CD1c-positive myeloid dendritic cell (primary cell): ENCODE measurements at regions not wholly inside any gene's neighbourhood (a gene's known extent, or its start where the extent isn't known, plus 50 kb on each side); places are given as distances from the start of the nearest gene placed in this dataset.
"Not testable (repeated sequence)": the region's sequence is repeated elsewhere in the genome, so short reads cannot be mapped to it uniquely, and the experiment has no call there.

Experiments
- DNase-seq: peaks from one replicate; pipeline ENCODE4 v3.0.0-alpha.2; 2016; ENCODE audit errors: extremely low spot score

GRCh38 chr5:124894541-124894940 lies 148.1 kb upstream of the ZNF608 start:
- no peak for DNase-seq

GRCh38 chr5:124895236-124895635 lies 148.8 kb upstream of the ZNF608 start:
- DNase-seq: no peak

- no peak for DNase-seq
Measured at GRCh38 chr5:124901081-124901480, 154.6 kb upstream of the ZNF608 start.

GRCh38 chr5:124902097-124902821 lies 155.8 kb upstream of the ZNF608 start:
- DNase-seq: peak; percentile 86

GRCh38 chr5:124905256-124906130 lies 159.1 kb upstream of the ZNF608 start:
- no peak for DNase-seq

GRCh38 chr5:124906339-124907097 lies 160.1 kb upstream of the ZNF608 start:
- no peak for DNase-seq

- no peak for DNase-seq
Measured at GRCh38 chr5:124907098-124907644, 160.7 kb upstream of the ZNF608 start.

GRCh38 chr5:124908581-124909451 lies 162.4 kb upstream of the ZNF608 start:
- DNase-seq: peak; percentile 81

- DNase-seq: no peak
Measured at GRCh38 chr5:124909734-124910133, 163.3 kb upstream of the ZNF608 start.

- DNase-seq: no peak
Measured at GRCh38 chr5:124910354-124911016, 164.0 kb upstream of the ZNF608 start.

GRCh38 chr5:124912638-124913328 lies 166.3 kb upstream of the ZNF608 start:
- peak; percentile 79 for DNase-seq

GRCh38 chr5:124913329-124913653 lies 166.9 kb upstream of the ZNF608 start:
- no peak for DNase-seq

GRCh38 chr5:124916313-124916712 lies 169.9 kb upstream of the ZNF608 start:
- not testable (repeated sequence) for DNase-seq

- DNase-seq: no peak
Measured at GRCh38 chr5:124918618-124919017, 172.2 kb upstream of the ZNF608 start.

GRCh38 chr5:124919076-124919475 lies 172.6 kb upstream of the ZNF608 start:
- DNase-seq: peak; percentile 46

GRCh38 chr5:124919747-124920525 lies 173.5 kb upstream of the ZNF608 start:
- DNase-seq: no peak

- peak; percentile 77 for DNase-seq
Measured at GRCh38 chr5:124920909-124921666, 174.6 kb upstream of the ZNF608 start.

- no peak for DNase-seq
Measured at GRCh38 chr5:124921694-124922093, 175.3 kb upstream of the ZNF608 start.
